ENCODE measurements at regions not wholly inside any gene's neighbourhood (a gene's known extent, or its start where the extent isn't known, plus 50 kb on each side); places are given as distances from the start of the nearest gene placed in this dataset.
"Not testable (repeated sequence)": the region's sequence is repeated elsewhere in the genome, so short reads cannot be mapped to it uniquely, and the experiment has no call there.

DNA sequence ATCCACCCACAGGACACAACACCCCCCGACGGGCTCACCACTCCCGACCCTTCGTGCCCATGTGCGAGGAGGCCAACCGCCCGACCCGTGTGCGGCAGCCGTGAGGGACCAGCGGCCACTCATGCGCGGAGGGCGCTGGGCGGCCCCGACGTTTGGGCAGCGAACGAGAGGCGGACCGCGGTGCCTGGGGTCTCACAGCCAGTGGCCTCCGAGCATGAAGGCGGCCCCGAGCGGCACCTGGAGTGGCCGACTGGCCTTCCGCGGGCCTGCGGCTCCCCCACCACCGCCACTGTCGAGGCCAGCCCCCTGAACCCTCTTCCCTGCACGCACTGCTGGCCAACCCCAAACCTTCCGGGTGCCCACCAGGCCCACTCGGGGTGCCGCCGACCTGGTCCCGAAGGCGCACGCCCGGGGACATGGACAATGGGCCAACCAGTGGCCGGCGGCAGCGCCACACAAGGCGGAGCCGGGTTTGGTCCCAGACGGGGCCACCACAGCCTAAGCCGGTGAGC lies 4274.9 kb upstream of the OR11H1 start:
- no peaks in the 10 kb centered on the region for H3K36me3 ChIP-seq
- peaks cover 0 to 4% (median 0%) of the 10 kb centered on the region in 11 donors for H3K9me3 ChIP-seq
- no peak for ATAC-seq
- peak; percentile 2 to 7 for DNase-seq
- WGBS, 2 donors = 89 to 95% methylated on average over 48 of the region's 48 CpGs
- intact Hi-C loops (cut with DNase I) = no loop called here
- no peaks in the 10 kb centered on the region for H3K4me1 ChIP-seq
- no peaks in the 10 kb centered on the region for H3K27me3 ChIP-seq
- H3K4me3 ChIP-seq = no peak overlapping the region
- TF ChIP-seq, protein P1, sequence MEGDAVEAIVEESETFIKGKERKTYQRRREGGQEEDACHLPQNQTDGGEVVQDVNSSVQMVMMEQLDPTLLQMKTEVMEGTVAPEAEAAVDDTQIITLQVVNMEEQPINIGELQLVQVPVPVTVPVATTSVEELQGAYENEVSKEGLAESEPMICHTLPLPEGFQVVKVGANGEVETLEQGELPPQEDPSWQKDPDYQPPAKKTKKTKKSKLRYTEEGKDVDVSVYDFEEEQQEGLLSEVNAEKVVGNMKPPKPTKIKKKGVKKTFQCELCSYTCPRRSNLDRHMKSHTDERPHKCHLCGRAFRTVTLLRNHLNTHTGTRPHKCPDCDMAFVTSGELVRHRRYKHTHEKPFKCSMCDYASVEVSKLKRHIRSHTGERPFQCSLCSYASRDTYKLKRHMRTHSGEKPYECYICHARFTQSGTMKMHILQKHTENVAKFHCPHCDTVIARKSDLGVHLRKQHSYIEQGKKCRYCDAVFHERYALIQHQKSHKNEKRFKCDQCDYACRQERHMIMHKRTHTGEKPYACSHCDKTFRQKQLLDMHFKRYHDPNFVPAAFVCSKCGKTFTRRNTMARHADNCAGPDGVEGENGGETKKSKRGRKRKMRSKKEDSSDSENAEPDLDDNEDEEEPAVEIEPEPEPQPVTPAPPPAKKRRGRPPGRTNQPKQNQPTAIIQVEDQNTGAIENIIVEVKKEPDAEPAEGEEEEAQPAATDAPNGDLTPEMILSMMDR (IDR thresholded peaks at IDR 0.05) = no peak
- no peak overlapping the region for H3K27ac ChIP-seq

DNA sequence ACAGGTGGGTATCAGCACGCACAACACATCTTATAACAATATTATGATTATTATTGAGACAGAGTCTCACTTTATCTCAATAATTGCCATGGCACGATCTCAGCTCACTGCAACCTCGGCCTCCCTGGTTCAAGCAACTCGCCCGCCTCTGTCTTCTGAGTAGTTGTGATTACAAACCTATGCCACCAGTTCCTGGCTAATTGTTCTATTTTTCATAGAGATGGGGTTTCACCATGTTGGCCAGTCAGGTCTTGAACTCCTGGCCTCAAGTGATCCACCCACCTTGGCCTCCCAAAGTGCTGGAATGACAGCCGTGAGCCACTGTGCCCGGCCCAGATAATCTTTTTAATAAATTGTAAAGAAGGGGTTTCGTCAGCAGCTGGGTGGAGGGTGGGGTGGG lies 4257.0 kb upstream of the OR11H1 start:
- H3K27ac ChIP-seq; H3K4me1 ChIP-seq; H3K4me3 ChIP-seq; H3K36me3 ChIP-seq; H3K27me3 ChIP-seq; DNase-seq; intact Hi-C loops (cut with DNase I); H3K9me3 ChIP-seq; ATAC-seq: not testable (repeated sequence)
- 77 to 81% methylated on average over 7 of the region's 8 CpGs for WGBS, 2 donors

DNA sequence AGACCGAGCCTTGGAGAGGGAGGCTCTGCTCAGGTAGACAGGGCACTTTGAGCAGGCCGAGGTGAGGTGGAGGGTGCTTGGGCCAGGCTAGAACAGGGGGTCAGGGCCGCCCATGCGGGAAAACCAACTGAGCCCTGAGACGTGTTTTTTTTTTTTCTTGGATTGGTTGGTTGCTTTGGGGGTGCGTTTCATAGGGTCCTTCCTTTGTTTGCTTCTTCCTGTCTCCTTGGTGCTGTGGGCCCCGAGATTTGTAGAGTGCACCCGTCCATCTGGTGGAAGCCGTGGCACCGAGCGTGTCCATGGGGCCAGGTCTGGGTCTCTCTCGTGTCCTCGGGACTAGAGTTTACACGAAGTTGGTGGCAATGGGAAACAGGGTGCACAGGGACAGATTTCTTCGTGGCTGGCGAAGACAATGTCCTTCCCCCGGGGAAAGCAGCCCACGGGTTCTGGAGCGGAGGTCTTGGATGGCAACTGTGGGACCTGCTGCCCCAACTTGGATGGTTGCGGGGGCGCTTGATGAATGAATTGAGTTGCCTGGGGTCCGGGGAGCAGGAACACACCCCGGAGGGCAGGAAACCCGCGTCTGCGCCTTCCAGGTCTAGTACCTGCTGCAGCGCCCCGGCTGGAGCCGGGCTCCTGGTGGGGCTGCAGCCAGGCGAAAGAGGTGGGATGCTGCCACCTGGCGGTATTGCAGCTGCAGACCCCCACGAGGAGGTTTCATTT lies 4242.7 kb upstream of the OR11H1 start:
- TF ChIP-seq, protein P1 (IDR thresholded peaks at IDR 0.05) = peak in 2 of 9 donors; percentile 13 to 20
- peaks cover 0 to 49% (median 8%) of the 10 kb centered on the region in 11 donors for H3K9me3 ChIP-seq
- H3K27me3 ChIP-seq; H3K4me3 ChIP-seq; H3K36me3 ChIP-seq; ATAC-seq; DNase-seq; H3K27ac ChIP-seq; H3K4me1 ChIP-seq; intact Hi-C loops (cut with DNase I): not testable (repeated sequence)
- 69 to 71% methylated on average over 32 of the region's 32 CpGs for WGBS, 2 donors

DNA sequence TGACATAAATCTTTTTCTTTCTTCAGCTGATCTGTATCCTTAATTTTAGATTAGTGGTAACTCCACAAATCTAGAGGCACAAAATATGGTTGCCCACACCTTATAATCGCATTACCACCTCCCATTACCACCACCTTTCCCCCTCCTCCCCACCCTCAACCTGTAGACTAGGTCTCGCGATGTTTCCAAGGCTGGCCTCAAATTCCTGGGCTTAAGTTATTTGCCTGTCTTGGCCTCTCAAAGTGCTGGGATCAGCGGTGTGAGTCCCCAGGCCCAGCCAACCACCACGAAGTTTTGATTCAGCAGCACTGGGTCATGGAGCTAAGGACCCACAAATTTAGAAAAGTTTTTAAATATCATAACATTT lies 4242.2 kb upstream of the OR11H1 start:
- H3K27ac ChIP-seq; intact Hi-C loops (cut with DNase I); ATAC-seq; H3K4me1 ChIP-seq; H3K27me3 ChIP-seq; H3K4me3 ChIP-seq; H3K36me3 ChIP-seq; DNase-seq: not testable (repeated sequence)
- WGBS, 2 donors = 43 to 45% methylated on average over 5 of the region's 5 CpGs
- peaks cover 0 to 55% (median 13%) of the 10 kb centered on the region in 11 donors for H3K9me3 ChIP-seq

DNA sequence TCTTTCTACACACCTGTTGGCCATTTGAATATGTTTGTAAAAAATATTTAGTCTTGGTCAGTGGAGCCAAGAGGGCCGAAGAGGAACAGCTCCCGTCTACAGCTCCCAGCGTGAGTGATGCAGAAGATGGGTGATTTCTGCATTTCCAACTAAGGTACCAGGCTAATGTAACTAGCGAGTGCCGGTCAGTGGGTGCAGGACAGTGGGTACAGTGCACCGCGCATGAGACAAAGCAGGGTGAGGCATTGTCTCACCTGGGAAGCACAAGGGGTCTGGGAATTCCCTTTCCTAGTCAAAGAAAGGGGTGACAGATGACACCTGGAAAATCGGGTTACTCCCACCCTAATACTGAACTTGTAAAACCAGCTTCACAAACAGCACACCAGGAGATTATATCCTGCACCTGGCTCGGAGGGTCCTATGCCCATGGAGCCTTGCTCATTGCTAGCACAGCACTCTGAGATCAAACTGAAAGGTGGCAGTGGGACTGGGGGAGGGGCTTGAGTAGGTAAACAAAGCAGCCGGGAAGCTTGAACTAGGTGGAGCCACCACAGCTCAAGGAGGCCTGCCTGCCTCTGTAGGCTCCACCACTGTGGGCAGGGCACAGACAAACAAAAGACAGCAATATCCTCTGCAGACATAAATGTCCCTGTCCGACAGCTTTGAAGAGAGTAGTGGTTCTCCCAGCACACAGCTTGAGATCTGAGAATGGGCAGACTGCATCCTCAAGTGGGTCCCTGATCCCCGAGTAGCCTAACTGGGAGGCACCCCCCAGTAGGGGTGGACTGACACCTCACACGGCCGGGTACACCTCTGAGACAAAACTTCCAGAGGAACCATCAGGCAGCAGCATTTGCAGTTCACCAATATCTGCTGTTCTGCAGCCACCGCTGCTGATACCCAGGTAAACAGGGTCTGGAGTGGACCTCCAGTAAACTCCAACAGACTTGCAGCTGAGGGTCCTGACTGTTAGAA lies 4239.5 kb upstream of the OR11H1 start:
- 79 to 80% methylated on average over 15 of the region's 15 CpGs for WGBS, 2 donors
- ATAC-seq; H3K36me3 ChIP-seq; H3K4me3 ChIP-seq; H3K27ac ChIP-seq; H3K4me1 ChIP-seq; H3K27me3 ChIP-seq; DNase-seq; intact Hi-C loops (cut with DNase I): not testable (repeated sequence)
- H3K9me3 ChIP-seq = peaks cover 0 to 78% (median 24%) of the 10 kb centered on the region in 11 donors

DNA sequence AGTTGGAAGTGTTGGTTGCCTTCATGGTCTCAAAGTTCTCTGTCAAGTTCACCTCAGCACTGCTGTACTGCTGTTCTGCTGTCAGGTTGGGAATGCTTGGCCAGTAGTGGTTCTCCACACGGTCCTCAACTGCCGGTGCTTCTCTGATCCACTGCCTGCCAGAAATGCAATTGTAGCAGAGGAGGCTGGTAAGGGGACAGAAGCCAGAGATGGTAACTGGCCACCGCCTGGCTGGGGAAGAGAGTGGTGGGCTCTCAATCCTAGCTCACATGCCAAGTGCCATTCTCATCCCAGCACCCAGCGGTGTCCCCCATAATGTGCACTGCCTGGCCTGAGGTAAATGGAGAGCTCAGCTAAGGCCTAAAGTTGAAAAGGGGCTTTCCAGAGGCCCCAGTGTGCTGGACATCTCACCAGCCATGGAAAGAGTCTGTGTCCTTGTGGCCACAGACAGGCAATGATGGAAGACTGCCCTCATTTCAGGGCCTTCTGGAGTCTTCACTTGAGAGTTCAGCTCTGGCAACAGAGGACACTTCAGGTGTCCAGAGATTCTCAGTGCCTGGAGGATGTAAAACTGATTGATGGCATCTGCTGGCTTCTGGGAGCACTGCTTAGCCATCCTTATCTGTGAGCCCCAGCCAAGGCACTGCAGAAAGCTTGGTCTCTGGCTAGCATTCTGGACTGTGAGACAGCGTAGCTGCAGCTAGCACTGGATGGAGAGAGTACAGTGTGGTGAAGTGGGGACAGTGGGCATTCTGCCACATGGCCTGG lies 4229.7 kb upstream of the OR11H1 start:
- H3K27me3 ChIP-seq; H3K4me3 ChIP-seq; H3K27ac ChIP-seq; intact Hi-C loops (cut with DNase I); DNase-seq; H3K4me1 ChIP-seq; ATAC-seq; H3K36me3 ChIP-seq: not testable (repeated sequence)
- 48 to 55% methylated on average over 5 of the region's 5 CpGs for whole genome bisulfite sequencing, 2 donors
- peaks cover 0 to 94% (median 20%) of the 10 kb centered on the region in 11 donors for H3K9me3 ChIP-seq

DNA sequence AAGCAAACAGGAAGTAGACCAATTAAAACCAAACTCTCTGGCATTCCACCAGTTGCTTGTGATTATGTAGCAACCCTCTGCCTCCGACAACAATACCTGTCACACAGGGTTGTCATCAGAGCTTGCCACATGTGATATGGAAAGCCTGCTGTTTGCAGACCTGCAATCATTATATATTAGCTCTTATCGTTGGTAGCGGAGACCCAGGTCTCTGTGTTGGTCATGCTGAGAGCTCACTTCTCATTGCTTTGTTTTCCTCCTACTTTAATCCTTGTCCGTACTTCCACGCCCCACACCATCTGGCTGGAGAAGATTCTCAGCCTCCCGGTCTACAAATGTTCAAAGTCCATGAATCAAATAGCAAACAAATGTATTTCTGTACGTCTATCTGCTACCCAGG lies 4225.6 kb upstream of the OR11H1 start:
- 64 to 67% methylated on average over 7 of the region's 7 CpGs for WGBS, 2 donors
- DNase-seq; H3K27me3 ChIP-seq; intact Hi-C loops (cut with DNase I); H3K4me3 ChIP-seq; ATAC-seq; H3K27ac ChIP-seq; H3K36me3 ChIP-seq; H3K4me1 ChIP-seq: not testable (repeated sequence)
- peaks cover 0 to 95% (median 15%) of the 10 kb centered on the region in 11 donors for H3K9me3 ChIP-seq

DNA sequence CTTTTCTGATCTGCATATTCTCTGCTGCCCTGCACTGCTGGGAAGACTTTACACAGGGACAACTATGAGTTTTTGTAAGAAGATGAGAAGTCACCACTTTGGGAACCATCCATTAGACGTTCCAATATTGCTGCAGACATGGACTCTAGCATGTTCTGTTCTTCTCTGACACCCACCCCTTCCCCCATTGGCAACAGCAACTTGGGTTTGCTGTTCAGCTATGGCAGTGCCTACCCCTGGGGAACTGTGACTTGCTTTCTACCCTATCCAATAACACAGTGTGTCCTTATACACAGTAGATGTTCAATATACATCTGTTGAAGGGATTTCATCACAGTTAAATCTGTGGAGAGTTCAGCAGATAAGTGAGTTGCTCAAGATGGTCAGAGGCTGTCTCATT lies 4225.1 kb upstream of the OR11H1 start:
- H3K27ac ChIP-seq; H3K4me3 ChIP-seq; intact Hi-C loops (cut with DNase I); ATAC-seq; DNase-seq; H3K4me1 ChIP-seq; H3K27me3 ChIP-seq; H3K36me3 ChIP-seq: not testable (repeated sequence)
- H3K9me3 ChIP-seq = peaks cover 0 to 95% (median 18%) of the 10 kb centered on the region in 11 donors
- WGBS, 2 donors = 18 to 20% methylated on average over 1 of the region's 1 CpG

Measured in heart right ventricle (tissue), 16 donors.